Natural killer cell (primary cell): ENCODE measurements at regions not wholly inside any gene's neighbourhood (a gene's known extent, or its start where the extent isn't known, plus 50 kb on each side); places are given as distances from the start of the nearest gene placed in this dataset.

Experiments used
- ATAC-seq, 3 donors: fragments of 150-1000 bp in 2 of 3; fragments of 200-7000 bp in 1 of 3; cut with Tn5 transposase; 1 replicate in 1 of 3; 2 replicates in 2 of 3; pipeline ENCODE4 v1.10.0; 2021; ENCODE audit warnings: mild to moderate bottlenecking in 2 of 3, moderate library complexity in 2 of 3
- DNase-seq, 2 donors: peaks; one replicate each; pipeline versions ENCODE4 v3.0.0 to v3.0.0-alpha.2; 2013 to 2021; ENCODE audit warnings: mixed read lengths in 1 of 2
- H3K27ac ChIP-seq: one replicate; pipeline ENCODE4 v1.5.1; 2013; ENCODE audit warnings: mild to moderate bottlenecking, low read length
- H3K27me3 ChIP-seq: one replicate; pipeline ENCODE4 v1.6.1; 2013; ENCODE audit warnings: low read length; ENCODE audit not compliant: control insufficient read depth, insufficient read depth
- H3K36me3 ChIP-seq: one replicate; pipeline ENCODE4 v1.6.1; 2013; ENCODE audit warnings: low read length; ENCODE audit not compliant: control insufficient read depth, insufficient read depth
- H3K4me1 ChIP-seq: one replicate; pipeline ENCODE4 v1.6.1; 2013; ENCODE audit warnings: low read length; ENCODE audit not compliant: control insufficient read depth, insufficient read depth
- H3K4me3 ChIP-seq: one replicate; pipeline ENCODE4 v1.5.1; 2013; ENCODE audit warnings: low read length
- H3K9me3 ChIP-seq: one replicate; pipeline ENCODE4 v1.6.1; 2013; ENCODE audit warnings: low read length; ENCODE audit not compliant: control insufficient read depth, insufficient read depth
- H3K27ac Mint-ChIP-seq, 2 donors: one replicate each; pipeline ENCODE4 v1.8.0; 2022; ENCODE audit warnings: mild to moderate bottlenecking in 2 of 2, mixed read lengths in 2 of 2, moderate library complexity in 1 of 2
- H3K27me3 Mint-ChIP-seq, 2 donors: one replicate each; pipeline ENCODE4 v1.8.0; 2022; ENCODE audit warnings: low read depth in 2 of 2, mixed read lengths in 2 of 2
- H3K36me3 Mint-ChIP-seq: one replicate; pipeline ENCODE4 v1.8.0; 2022; ENCODE audit warnings: mixed read lengths
- H3K4me1 Mint-ChIP-seq, 2 donors: one replicate each; pipeline ENCODE4 v1.8.0; 2022; ENCODE audit warnings: mixed read lengths in 2 of 2
- H3K4me3 Mint-ChIP-seq: one replicate; pipeline ENCODE4 v1.8.0; 2022; ENCODE audit warnings: mild to moderate bottlenecking, moderate library complexity, mixed read lengths
- H3K9me3 Mint-ChIP-seq, 2 donors: one replicate each; pipeline ENCODE4 v1.8.0; 2022; ENCODE audit warnings: mixed read lengths in 2 of 2
- WGBS: methylation state at CpG from one replicate; pipeline ENCODE4 v1.1.7; 2013; ENCODE audit warnings: missing lambda C conversion rate; ENCODE audit not compliant: insufficient coverage; 5-methylcytosine and 5-hydroxymethylcytosine counted together
- intact Hi-C: fragments of 100-400 bp; cut with micrococcal nuclease; formaldehyde crosslinking; loops from one replicate; pipeline ENCODE4 v1.14.2; 2022
- TF ChIP-seq, protein P1 (sequence below): fragments of 200-600 bp; IDR thresholded peaks from one replicate; pipeline ENCODE4 v1.8.0; 2022; ENCODE audit warnings: antibody characterized with exemption

- no peak for DNase-seq
- Histone ChIP-seq H3K27ac (no peak overlapping the region), H3K9me3 (no peaks in the 10 kb centered on the region), H3K36me3 (no peaks in the 10 kb centered on the region), H3K4me3 (no peak overlapping the region), H3K27me3 (no peaks in the 10 kb centered on the region), H3K4me1 (no peaks in the 10 kb centered on the region)
- intact Hi-C loops, result no loop called here
- no peaks in the 10 kb centered on the region for H3K27me3 Mint-ChIP-seq
- H3K4me3 Mint-ChIP-seq, result no peak overlapping the region
- H3K9me3 Mint-ChIP-seq, result no peaks in the 10 kb centered on the region
- no peaks in the 10 kb centered on the region for H3K36me3 Mint-ChIP-seq
- ATAC-seq, result no peak
- WGBS, result 84% methylated on average over 28 of the region's 28 CpGs
- H3K4me1 Mint-ChIP-seq, result peaks cover 0 to 6% of the 10 kb centered on the region in 2 donors
- TF ChIP-seq, protein P1, sequence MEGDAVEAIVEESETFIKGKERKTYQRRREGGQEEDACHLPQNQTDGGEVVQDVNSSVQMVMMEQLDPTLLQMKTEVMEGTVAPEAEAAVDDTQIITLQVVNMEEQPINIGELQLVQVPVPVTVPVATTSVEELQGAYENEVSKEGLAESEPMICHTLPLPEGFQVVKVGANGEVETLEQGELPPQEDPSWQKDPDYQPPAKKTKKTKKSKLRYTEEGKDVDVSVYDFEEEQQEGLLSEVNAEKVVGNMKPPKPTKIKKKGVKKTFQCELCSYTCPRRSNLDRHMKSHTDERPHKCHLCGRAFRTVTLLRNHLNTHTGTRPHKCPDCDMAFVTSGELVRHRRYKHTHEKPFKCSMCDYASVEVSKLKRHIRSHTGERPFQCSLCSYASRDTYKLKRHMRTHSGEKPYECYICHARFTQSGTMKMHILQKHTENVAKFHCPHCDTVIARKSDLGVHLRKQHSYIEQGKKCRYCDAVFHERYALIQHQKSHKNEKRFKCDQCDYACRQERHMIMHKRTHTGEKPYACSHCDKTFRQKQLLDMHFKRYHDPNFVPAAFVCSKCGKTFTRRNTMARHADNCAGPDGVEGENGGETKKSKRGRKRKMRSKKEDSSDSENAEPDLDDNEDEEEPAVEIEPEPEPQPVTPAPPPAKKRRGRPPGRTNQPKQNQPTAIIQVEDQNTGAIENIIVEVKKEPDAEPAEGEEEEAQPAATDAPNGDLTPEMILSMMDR, result no peak
- H3K27ac Mint-ChIP-seq, result no peak overlapping the region
Measured at GRCh38 chr17:79464318-79465010, 146.4 kb downstream of the RBFOX3 start.

DNA sequence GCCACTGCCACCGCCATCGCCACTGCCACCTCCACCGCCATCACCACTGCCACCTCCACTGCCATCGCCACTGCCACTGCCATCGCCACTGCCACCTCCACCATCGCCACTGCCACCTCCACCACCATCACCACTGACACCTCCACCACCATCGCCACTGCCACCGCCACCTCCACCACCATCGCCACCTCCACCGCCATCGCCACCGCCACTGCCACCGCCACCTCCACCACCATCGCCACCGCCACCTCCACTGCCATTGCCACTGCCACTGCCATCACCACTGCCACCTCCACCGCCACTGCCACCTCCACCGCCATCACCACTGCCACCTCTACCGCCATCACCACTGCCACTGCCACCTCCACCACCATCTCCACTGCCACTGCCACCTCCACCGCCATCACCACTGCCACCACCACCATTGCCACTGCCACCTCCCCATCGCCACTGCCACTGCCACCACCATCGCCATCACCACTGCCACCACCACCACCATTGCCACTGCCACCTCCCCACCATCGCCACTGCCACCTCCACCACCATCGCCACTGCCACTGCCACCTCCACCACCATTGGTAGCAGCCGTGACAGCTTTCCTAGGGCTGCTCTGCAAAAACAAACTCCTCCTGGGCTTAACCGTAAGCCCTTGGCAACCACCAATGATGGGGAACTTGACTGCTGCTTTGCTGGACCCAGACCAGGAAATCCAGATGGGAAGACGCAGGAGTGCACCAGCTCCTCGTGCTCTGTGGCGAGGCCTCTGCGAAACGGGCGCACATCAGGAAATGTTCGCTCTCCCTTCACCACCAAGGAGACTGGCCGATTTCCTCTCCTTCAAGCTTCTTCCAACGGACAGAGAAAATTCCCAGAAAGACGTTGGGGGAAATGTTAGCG, 147.2 kb downstream of the RBFOX3 start:
- no peaks in the 10 kb centered on the region for H3K36me3 Mint-ChIP-seq

GRCh38 chr17:79461041-79461440, 149.8 kb downstream of the RBFOX3 start:
- H3K4me3 Mint-ChIP-seq, result no peak overlapping the region
- H3K4me1 ChIP-seq, result no peaks in the 10 kb centered on the region
- peaks cover 0 to 20% of the 10 kb centered on the region in 2 donors for H3K4me1 Mint-ChIP-seq
- H3K36me3 Mint-ChIP-seq, result no peaks in the 10 kb centered on the region
- H3K9me3 ChIP-seq, result no peaks in the 10 kb centered on the region
- no peaks in the 10 kb centered on the region for H3K9me3 Mint-ChIP-seq
- no peak overlapping the region for H3K27ac ChIP-seq
- H3K27me3 ChIP-seq, result no peaks in the 10 kb centered on the region
- DNase-seq (no peak), ATAC-seq (no peak)
- H3K27me3 Mint-ChIP-seq, result no peaks in the 10 kb centered on the region
- intact Hi-C loops, result no loop called here
- no peak overlapping the region for H3K27ac Mint-ChIP-seq
- no peaks in the 10 kb centered on the region for H3K36me3 ChIP-seq
- H3K4me3 ChIP-seq, result no peak overlapping the region
- 83% methylated on average over 1 of the region's 2 CpGs for WGBS
- TF ChIP-seq, protein P1, result no peak

More for the DNA sequence above, 147.2 kb downstream of the RBFOX3 start:
- Histone ChIP-seq H3K4me1 (no peaks in the 10 kb centered on the region), H3K27ac (no peak overlapping the region), H3K4me3 (no peak overlapping the region), H3K27me3 (no peaks in the 10 kb centered on the region), H3K36me3 (no peaks in the 10 kb centered on the region), H3K9me3 (no peaks in the 10 kb centered on the region)
- intact Hi-C loops, result no loop called here
- WGBS, result 90% methylated on average over 36 of the region's 36 CpGs
- no peak overlapping the region for H3K27ac Mint-ChIP-seq
- DNase-seq, result no peak
- no peak overlapping the region for H3K4me3 Mint-ChIP-seq
- no peaks in the 10 kb centered on the region for H3K27me3 Mint-ChIP-seq
- peaks cover 0 to 13% of the 10 kb centered on the region in 2 donors for H3K4me1 Mint-ChIP-seq
- ATAC-seq, result no peak
- TF ChIP-seq, protein P1, result no peak
- H3K9me3 Mint-ChIP-seq, result no peaks in the 10 kb centered on the region
